PFSK-1 (cell line): ENCODE measurements at regions not wholly inside any gene's neighbourhood (a gene's known extent, or its start where the extent isn't known, plus 50 kb on each side); places are given as distances from the start of the nearest gene placed in this dataset.

Source experiments
- FOXP2 ChIP-seq: optimal IDR thresholded peaks from 2 replicates; pipeline ENCODE3; 2011; ENCODE audit warnings: borderline replicate concordance, control low read depth, inconsistent platforms; ENCODE audit not compliant: insufficient read depth; ENCODE audit errors: extremely low read length, extremely low read depth
- POLR2AphosphoS5 ChIP-seq: IDR thresholded peaks from 2 replicates; pipeline ENCODE4 v1.6.1; 2012; ENCODE audit warnings: low read depth, mild to moderate bottlenecking, control low read depth, low read length, moderate library complexity
- SIN3A ChIP-seq: IDR thresholded peaks from 2 replicates; pipeline ENCODE4 v1.6.1; 2012; ENCODE audit warnings: mild to moderate bottlenecking, low read length, moderate library complexity, borderline replicate concordance; ENCODE audit not compliant: insufficient read depth
- TAF1 ChIP-seq: IDR thresholded peaks from 2 replicates; pipeline ENCODE4 v1.6.1; 2012; ENCODE audit warnings: low read length, control low read depth, borderline replicate concordance; ENCODE audit not compliant: insufficient read depth
- TF ChIP-seq, protein P1 (sequence below), 2 experiments: IDR thresholded peaks; 2 replicates each; pipeline versions ENCODE4 v1.6.1 to v1.8.0; 2011 to 2012; ENCODE audit warnings: low read depth in 2 of 2, low read length in 2 of 2, control low read depth in 1 of 2, inconsistent platforms in 1 of 2, mild to moderate bottlenecking in 1 of 2, moderate library complexity in 1 of 2; ENCODE audit not compliant: insufficient read depth in 1 of 2

DNA sequence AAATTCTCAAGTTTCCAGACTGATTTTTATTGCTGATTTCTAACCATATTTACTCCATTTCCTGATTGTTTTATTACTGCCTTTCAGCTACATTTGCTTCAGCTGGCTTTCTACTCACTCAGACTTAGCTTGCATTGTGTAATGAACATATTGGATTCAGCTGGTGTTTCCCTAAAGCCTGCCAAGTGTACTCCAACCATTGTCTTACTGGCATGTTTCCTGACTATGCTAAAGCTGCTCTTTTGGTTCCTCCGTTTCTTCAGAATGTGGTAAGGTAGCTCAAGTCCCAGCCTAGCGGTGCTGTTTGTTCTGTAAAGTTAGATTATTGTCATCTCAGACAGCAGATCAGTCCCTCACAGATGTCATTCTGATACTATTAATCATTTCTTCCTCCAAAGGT, 53.1 kb upstream of the GLRA2 start:
- TF ChIP-seq SIN3A (no peak), POLR2AphosphoS5 (no peak), FOXP2 (no peak), TAF1 (no peak)
- TF ChIP-seq, protein P1, sequence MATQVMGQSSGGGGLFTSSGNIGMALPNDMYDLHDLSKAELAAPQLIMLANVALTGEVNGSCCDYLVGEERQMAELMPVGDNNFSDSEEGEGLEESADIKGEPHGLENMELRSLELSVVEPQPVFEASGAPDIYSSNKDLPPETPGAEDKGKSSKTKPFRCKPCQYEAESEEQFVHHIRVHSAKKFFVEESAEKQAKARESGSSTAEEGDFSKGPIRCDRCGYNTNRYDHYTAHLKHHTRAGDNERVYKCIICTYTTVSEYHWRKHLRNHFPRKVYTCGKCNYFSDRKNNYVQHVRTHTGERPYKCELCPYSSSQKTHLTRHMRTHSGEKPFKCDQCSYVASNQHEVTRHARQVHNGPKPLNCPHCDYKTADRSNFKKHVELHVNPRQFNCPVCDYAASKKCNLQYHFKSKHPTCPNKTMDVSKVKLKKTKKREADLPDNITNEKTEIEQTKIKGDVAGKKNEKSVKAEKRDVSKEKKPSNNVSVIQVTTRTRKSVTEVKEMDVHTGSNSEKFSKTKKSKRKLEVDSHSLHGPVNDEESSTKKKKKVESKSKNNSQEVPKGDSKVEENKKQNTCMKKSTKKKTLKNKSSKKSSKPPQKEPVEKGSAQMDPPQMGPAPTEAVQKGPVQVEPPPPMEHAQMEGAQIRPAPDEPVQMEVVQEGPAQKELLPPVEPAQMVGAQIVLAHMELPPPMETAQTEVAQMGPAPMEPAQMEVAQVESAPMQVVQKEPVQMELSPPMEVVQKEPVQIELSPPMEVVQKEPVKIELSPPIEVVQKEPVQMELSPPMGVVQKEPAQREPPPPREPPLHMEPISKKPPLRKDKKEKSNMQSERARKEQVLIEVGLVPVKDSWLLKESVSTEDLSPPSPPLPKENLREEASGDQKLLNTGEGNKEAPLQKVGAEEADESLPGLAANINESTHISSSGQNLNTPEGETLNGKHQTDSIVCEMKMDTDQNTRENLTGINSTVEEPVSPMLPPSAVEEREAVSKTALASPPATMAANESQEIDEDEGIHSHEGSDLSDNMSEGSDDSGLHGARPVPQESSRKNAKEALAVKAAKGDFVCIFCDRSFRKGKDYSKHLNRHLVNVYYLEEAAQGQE (IDR thresholded peaks at IDR 0.05; ENCODE audit: insufficient read depth in 1 of 2, low read depth in 2 of 2, low read length in 2 of 2) = no peak

DNA sequence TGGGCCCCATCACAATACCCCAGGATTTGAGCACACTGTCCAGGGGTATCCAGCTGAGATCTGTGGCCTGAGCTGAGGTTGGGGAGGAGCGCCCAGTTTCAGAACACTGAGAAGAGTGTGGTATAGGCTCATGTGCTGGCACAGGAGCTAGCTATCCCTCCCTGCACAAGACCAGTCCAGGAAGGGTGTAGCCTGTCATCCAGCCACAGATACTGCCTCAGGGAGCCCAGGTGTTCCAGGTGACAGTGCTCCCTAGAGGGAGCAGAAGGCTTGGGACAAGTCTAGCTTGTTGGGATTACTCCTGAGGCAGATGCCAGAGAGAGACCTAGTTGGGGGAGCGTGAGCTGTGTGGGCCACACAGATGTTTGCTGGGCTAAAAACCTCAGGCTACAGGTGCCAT, 79.6 kb upstream of the GLRA2 start:
- TF ChIP-seq, protein P1 (IDR thresholded peaks at IDR 0.05; ENCODE audit: insufficient read depth in 1 of 2, low read depth in 2 of 2, low read length in 2 of 2) = no peak
- TF ChIP-seq SIN3A (no peak), TAF1 (no peak)

DNA sequence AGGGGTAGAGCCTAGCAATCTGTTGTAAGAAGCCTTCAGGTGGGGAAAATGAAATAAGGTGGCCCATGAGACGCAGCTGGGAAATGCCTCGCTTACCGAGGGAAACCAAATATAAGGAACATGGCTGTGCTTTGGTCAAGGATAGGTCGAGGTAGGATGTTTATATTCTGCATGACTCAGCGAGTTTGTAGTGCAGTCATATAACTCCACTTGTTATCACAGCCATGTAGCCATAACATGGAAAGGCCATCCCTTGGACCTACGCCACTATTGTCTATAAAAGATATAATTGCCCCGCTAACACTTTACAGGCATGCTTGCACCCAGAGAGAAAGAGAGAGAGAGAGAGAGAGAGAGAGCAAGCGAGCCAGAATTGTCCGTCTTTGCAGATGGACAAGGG, 80.9 kb upstream of the GLRA2 start:
- no peak for TF ChIP-seq SIN3A
- TF ChIP-seq FOXP2 = no peak
- TF ChIP-seq TAF1 = no peak
- TF ChIP-seq, protein P1 (IDR thresholded peaks at IDR 0.05; ENCODE audit: insufficient read depth in 1 of 2, low read depth in 2 of 2, low read length in 2 of 2) = no peak
- no peak for TF ChIP-seq POLR2AphosphoS5

DNA sequence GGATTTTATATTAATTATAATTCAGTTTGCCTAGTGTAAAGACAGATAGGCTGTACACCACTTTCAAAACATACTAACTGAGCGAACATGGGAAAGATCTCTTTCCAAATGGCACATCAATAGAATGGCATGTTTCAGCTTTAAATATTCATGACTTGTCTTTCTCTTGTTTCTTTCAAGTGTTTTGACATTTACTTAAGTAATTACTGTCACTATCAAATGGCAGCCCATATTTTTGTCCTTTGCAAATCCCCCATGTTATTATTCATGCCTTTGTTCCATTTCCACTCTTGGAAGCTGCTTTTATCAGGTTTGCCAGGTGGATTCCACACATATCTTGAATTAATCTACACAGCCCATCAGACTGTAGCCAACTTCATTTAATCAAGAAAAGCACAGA, 89.2 kb upstream of the GLRA2 start:
- TF ChIP-seq POLR2AphosphoS5 = no peak
- TF ChIP-seq FOXP2 = no peak
- no peak for TF ChIP-seq SIN3A
- TF ChIP-seq TAF1 = no peak
- TF ChIP-seq, protein P1 (IDR thresholded peaks at IDR 0.05; ENCODE audit: insufficient read depth in 1 of 2, low read depth in 2 of 2, low read length in 2 of 2) = no peak

DNA sequence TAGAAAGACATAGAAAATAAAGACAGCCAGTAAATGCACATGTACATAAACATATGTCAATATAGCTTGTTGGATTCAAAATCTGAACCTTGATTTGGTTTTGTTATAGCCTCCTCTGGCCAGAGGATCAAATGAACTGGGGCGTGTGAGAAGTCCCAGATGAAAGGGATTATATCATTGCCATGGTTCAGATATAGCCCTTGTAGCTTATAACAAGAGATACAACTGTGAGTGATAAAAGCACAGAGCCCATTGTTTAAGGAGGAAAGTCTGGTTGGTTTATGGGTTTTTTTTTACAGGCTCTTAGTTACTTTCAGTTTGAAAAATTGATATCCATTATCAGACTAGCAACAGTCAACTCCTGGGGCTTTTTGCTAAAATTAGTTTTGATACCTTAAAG, 101.7 kb upstream of the GLRA2 start:
- TF ChIP-seq POLR2AphosphoS5 (no peak), TAF1 (no peak), FOXP2 (no peak), SIN3A (no peak)
- TF ChIP-seq, protein P1 (IDR thresholded peaks at IDR 0.05; ENCODE audit: insufficient read depth in 1 of 2, low read depth in 2 of 2, low read length in 2 of 2) = no peak
